ENCODE measurements at regions not wholly inside any gene's neighbourhood (a gene's known extent, or its start where the extent isn't known, plus 50 kb on each side); places are given as distances from the start of the nearest gene placed in this dataset.
A peak's percentile ranks its signal among the peaks of the same experiment; 100 is the strongest.

GRCh38 chr2:56104962-56105361 lies 78.8 kb upstream of the CCDC85A start:
- H2BK15ac ChIP-seq (replicated peaks; ENCODE audit: low read depth), result no peak overlapping the region
- no peak overlapping the region for H3K9ac ChIP-seq (ENCODE audit: low read length)
- no peak for DNase-seq
- no peak overlapping the region for H3K27ac ChIP-seq (ENCODE audit: low read depth, low read length)
- no peak overlapping the region for H2BK120ac ChIP-seq (ENCODE audit: low read depth, low read length)
- no peak overlapping the region for H3K18ac ChIP-seq (ENCODE audit: low read length)
- no peaks in the 10 kb centered on the region for H3K4me1 ChIP-seq (ENCODE audit: control insufficient read depth, low read depth, low read length)
- H4K5ac ChIP-seq (ENCODE audit: low read length), result no peak overlapping the region
- no peak overlapping the region for H3K4me3 ChIP-seq (ENCODE audit: low read length)
- WGBS (ENCODE audit: extremely low coverage, insufficient coverage, low lambda C conversion rate), result no CpG with 5 or more reads among the region's 1 CpG
- no peak overlapping the region for H4K8ac ChIP-seq (ENCODE audit: low read depth, low read length)
- H2AK5ac ChIP-seq (ENCODE audit: low read length), result no peak overlapping the region
- H3K27me3 ChIP-seq (ENCODE audit: insufficient read depth, low read length, poor library complexity), result no peaks in the 10 kb centered on the region
- H3K79me2 ChIP-seq (ENCODE audit: control insufficient read depth, insufficient read depth, low read length), result no peaks in the 10 kb centered on the region
- H2BK5ac ChIP-seq (ENCODE audit: low read length), result no peak overlapping the region
- no peak overlapping the region for H3K56ac ChIP-seq (ENCODE audit: low read length)
- no peak overlapping the region for H3K4me2 ChIP-seq (ENCODE audit: low read length)
- no peak overlapping the region for H3K4ac ChIP-seq (ENCODE audit: low read depth, low read length)
- no peaks in the 10 kb centered on the region for H3K79me1 ChIP-seq (ENCODE audit: low read length)
- H3K36me3 ChIP-seq (ENCODE audit: control insufficient read depth, insufficient read depth, low read length), result no peaks in the 10 kb centered on the region
- H3K23ac ChIP-seq (ENCODE audit: low read length), result no peak overlapping the region

GRCh38 chr2:56107502-56108220 lies 76.1 kb upstream of the CCDC85A start:
- no peak overlapping the region for H4K5ac ChIP-seq (ENCODE audit: low read length)
- no peak overlapping the region for H2BK15ac ChIP-seq (replicated peaks; ENCODE audit: low read depth)
- no peak overlapping the region for H3K23ac ChIP-seq (ENCODE audit: low read length)
- no peak overlapping the region for H3K9ac ChIP-seq (ENCODE audit: low read length)
- DNase-seq, result no peak
- H3K18ac ChIP-seq (ENCODE audit: low read length), result no peak overlapping the region
- H2AK5ac ChIP-seq (ENCODE audit: low read length), result no peak overlapping the region
- no peaks in the 10 kb centered on the region for H3K79me1 ChIP-seq (ENCODE audit: low read length)
- whole genome bisulfite sequencing (ENCODE audit: extremely low coverage, insufficient coverage, low lambda C conversion rate), result no CpG with 5 or more reads among the region's 3 CpGs
- H3K4ac ChIP-seq (ENCODE audit: low read depth, low read length), result no peak overlapping the region
- no peak overlapping the region for H2BK120ac ChIP-seq (ENCODE audit: low read depth, low read length)
- H4K8ac ChIP-seq (ENCODE audit: low read depth, low read length), result no peak overlapping the region
- no peak overlapping the region for H3K56ac ChIP-seq (ENCODE audit: low read length)
- no peak overlapping the region for H3K4me2 ChIP-seq (ENCODE audit: low read length)
- H3K27ac ChIP-seq (ENCODE audit: low read depth, low read length), result no peak overlapping the region
- no peak overlapping the region for H2BK5ac ChIP-seq (ENCODE audit: low read length)
- no peaks in the 10 kb centered on the region for H3K27me3 ChIP-seq (ENCODE audit: insufficient read depth, low read length, poor library complexity)
- no peaks in the 10 kb centered on the region for H3K36me3 ChIP-seq (ENCODE audit: control insufficient read depth, insufficient read depth, low read length)
- H3K4me1 ChIP-seq (ENCODE audit: control insufficient read depth, low read depth, low read length), result no peaks in the 10 kb centered on the region
- H3K4me3 ChIP-seq (ENCODE audit: low read length), result no peak overlapping the region
- H3K79me2 ChIP-seq (ENCODE audit: control insufficient read depth, insufficient read depth, low read length), result no peaks in the 10 kb centered on the region

GRCh38 chr2:56108806-56109205 lies 75.0 kb upstream of the CCDC85A start:
- H3K4me3 ChIP-seq (ENCODE audit: low read length), result no peak overlapping the region
- no peaks in the 10 kb centered on the region for H3K4me1 ChIP-seq (ENCODE audit: control insufficient read depth, low read depth, low read length)
- no peak overlapping the region for H2AK5ac ChIP-seq (ENCODE audit: low read length)
- H3K9ac ChIP-seq (ENCODE audit: low read length), result no peak overlapping the region
- no peak for DNase-seq
- no peak overlapping the region for H3K27ac ChIP-seq (ENCODE audit: low read depth, low read length)
- H2BK120ac ChIP-seq (ENCODE audit: low read depth, low read length), result no peak overlapping the region
- no peaks in the 10 kb centered on the region for H3K36me3 ChIP-seq (ENCODE audit: control insufficient read depth, insufficient read depth, low read length)
- no peak overlapping the region for H3K4ac ChIP-seq (ENCODE audit: low read depth, low read length)
- no peak overlapping the region for H3K23ac ChIP-seq (ENCODE audit: low read length)
- no peaks in the 10 kb centered on the region for H3K79me2 ChIP-seq (ENCODE audit: control insufficient read depth, insufficient read depth, low read length)
- H3K56ac ChIP-seq (ENCODE audit: low read length), result no peak overlapping the region
- H3K4me2 ChIP-seq (ENCODE audit: low read length), result no peak overlapping the region
- H4K8ac ChIP-seq (ENCODE audit: low read depth, low read length), result no peak overlapping the region
- no peak overlapping the region for H3K18ac ChIP-seq (ENCODE audit: low read length)
- H4K5ac ChIP-seq (ENCODE audit: low read length), result no peak overlapping the region
- no peak overlapping the region for H2BK5ac ChIP-seq (ENCODE audit: low read length)
- H3K79me1 ChIP-seq (ENCODE audit: low read length), result no peaks in the 10 kb centered on the region
- H3K27me3 ChIP-seq (ENCODE audit: insufficient read depth, low read length, poor library complexity), result no peaks in the 10 kb centered on the region
- WGBS (ENCODE audit: extremely low coverage, insufficient coverage, low lambda C conversion rate), result no CpG with 5 or more reads among the region's 2 CpGs
- no peak overlapping the region for H2BK15ac ChIP-seq (replicated peaks; ENCODE audit: low read depth)

GRCh38 chr2:56109994-56110393 lies 73.8 kb upstream of the CCDC85A start:
- Histone ChIP-seq H3K18ac (ENCODE audit: low read length) (no peak overlapping the region), H3K56ac (ENCODE audit: low read length) (no peak overlapping the region), H3K27me3 (ENCODE audit: insufficient read depth, low read length, poor library complexity) (no peaks in the 10 kb centered on the region), H3K4ac (ENCODE audit: low read depth, low read length) (no peak overlapping the region), H3K4me3 (ENCODE audit: low read length) (no peak overlapping the region), H4K5ac (ENCODE audit: low read length) (no peak overlapping the region), H2BK5ac (ENCODE audit: low read length) (no peak overlapping the region), H3K36me3 (ENCODE audit: control insufficient read depth, insufficient read depth, low read length) (no peaks in the 10 kb centered on the region), H2BK120ac (ENCODE audit: low read depth, low read length) (no peak overlapping the region), H3K4me1 (ENCODE audit: control insufficient read depth, low read depth, low read length) (no peaks in the 10 kb centered on the region), H2AK5ac (ENCODE audit: low read length) (no peak overlapping the region), H2BK15ac (replicated peaks; ENCODE audit: low read depth) (no peak overlapping the region), H3K27ac (ENCODE audit: low read depth, low read length) (no peak overlapping the region), H3K79me2 (ENCODE audit: control insufficient read depth, insufficient read depth, low read length) (no peaks in the 10 kb centered on the region), H3K9ac (ENCODE audit: low read length) (no peak overlapping the region), H3K4me2 (ENCODE audit: low read length) (no peak overlapping the region), H4K8ac (ENCODE audit: low read depth, low read length) (no peak overlapping the region), H3K79me1 (ENCODE audit: low read length) (no peaks in the 10 kb centered on the region), H3K23ac (ENCODE audit: low read length) (no peak overlapping the region)
- DNase-seq, result no peak

- no peak overlapping the region for H3K27ac ChIP-seq (ENCODE audit: low read depth, low read length)
- no CpG with 5 or more reads among the region's 4 CpGs for WGBS (ENCODE audit: extremely low coverage, insufficient coverage, low lambda C conversion rate)
- H3K4ac ChIP-seq (ENCODE audit: low read depth, low read length), result no peak overlapping the region
- peaks cover 2% of the 10 kb centered on the region for H3K4me1 ChIP-seq (ENCODE audit: control insufficient read depth, low read depth, low read length)
- no peak overlapping the region for H3K4me2 ChIP-seq (ENCODE audit: low read length)
- H3K9ac ChIP-seq (ENCODE audit: low read length), result no peak overlapping the region
- H3K23ac ChIP-seq (ENCODE audit: low read length), result no peak overlapping the region
- H2BK15ac ChIP-seq (replicated peaks; ENCODE audit: low read depth), result no peak overlapping the region
- no peaks in the 10 kb centered on the region for H3K36me3 ChIP-seq (ENCODE audit: control insufficient read depth, insufficient read depth, low read length)
- H3K56ac ChIP-seq (ENCODE audit: low read length), result no peak overlapping the region
- no peak overlapping the region for H2AK5ac ChIP-seq (ENCODE audit: low read length)
- H2BK5ac ChIP-seq (ENCODE audit: low read length), result no peak overlapping the region
- H3K27me3 ChIP-seq (ENCODE audit: insufficient read depth, low read length, poor library complexity), result no peaks in the 10 kb centered on the region
- no peaks in the 10 kb centered on the region for H3K79me1 ChIP-seq (ENCODE audit: low read length)
- DNase-seq, result no peak
- no peak overlapping the region for H4K8ac ChIP-seq (ENCODE audit: low read depth, low read length)
- H3K18ac ChIP-seq (ENCODE audit: low read length), result no peak overlapping the region
- no peak overlapping the region for H4K5ac ChIP-seq (ENCODE audit: low read length)
- no peak overlapping the region for H2BK120ac ChIP-seq (ENCODE audit: low read depth, low read length)
- no peaks in the 10 kb centered on the region for H3K79me2 ChIP-seq (ENCODE audit: control insufficient read depth, insufficient read depth, low read length)
- H3K4me3 ChIP-seq (ENCODE audit: low read length), result no peak overlapping the region
Observed at GRCh38 chr2:56113382-56113975, 70.3 kb upstream of the CCDC85A start.

GRCh38 chr2:56117764-56118163 lies 66.0 kb upstream of the CCDC85A start:
- peak; percentile 81 for DNase-seq
- no peak overlapping the region for H2AK5ac ChIP-seq (ENCODE audit: low read length)

More at GRCh38 chr2:56117764-56118163, 66.0 kb upstream of the CCDC85A start:
- H3K27ac ChIP-seq (ENCODE audit: low read depth, low read length), result no peak overlapping the region
- no peak overlapping the region for H3K4me3 ChIP-seq (ENCODE audit: low read length)
- H3K4me1 ChIP-seq (ENCODE audit: control insufficient read depth, low read depth, low read length), result peaks cover 4% of the 10 kb centered on the region
- no peak overlapping the region for H3K18ac ChIP-seq (ENCODE audit: low read length)
- H3K79me2 ChIP-seq (ENCODE audit: control insufficient read depth, insufficient read depth, low read length), result no peaks in the 10 kb centered on the region
- H3K9ac ChIP-seq (ENCODE audit: low read length), result no peak overlapping the region
- H3K4ac ChIP-seq (ENCODE audit: low read depth, low read length), result no peak overlapping the region
- no peaks in the 10 kb centered on the region for H3K79me1 ChIP-seq (ENCODE audit: low read length)
- H4K8ac ChIP-seq (ENCODE audit: low read depth, low read length), result no peak overlapping the region
- no peak overlapping the region for H2BK5ac ChIP-seq (ENCODE audit: low read length)
- no peak overlapping the region for H2BK15ac ChIP-seq (replicated peaks; ENCODE audit: low read depth)
- H3K27me3 ChIP-seq (ENCODE audit: insufficient read depth, low read length, poor library complexity), result no peaks in the 10 kb centered on the region
- H3K36me3 ChIP-seq (ENCODE audit: control insufficient read depth, insufficient read depth, low read length), result no peaks in the 10 kb centered on the region
- WGBS (ENCODE audit: extremely low coverage, insufficient coverage, low lambda C conversion rate), result no CpG with 5 or more reads among the region's 4 CpGs
- peak overlapping the region; percentile 56 for H4K5ac ChIP-seq (ENCODE audit: low read length)
- H2BK120ac ChIP-seq (ENCODE audit: low read depth, low read length), result no peak overlapping the region
- H3K23ac ChIP-seq (ENCODE audit: low read length), result no peak overlapping the region
- no peak overlapping the region for H3K56ac ChIP-seq (ENCODE audit: low read length)
- no peak overlapping the region for H3K4me2 ChIP-seq (ENCODE audit: low read length)
